IMR-90 (cell line): ENCODE measurements at regions not wholly inside any gene's neighbourhood (a gene's known extent, or its start where the extent isn't known, plus 50 kb on each side); places are given as distances from the start of the nearest gene placed in this dataset.

Experiments used
- ATAC-seq: fragments of 200-7000 bp; cut with Tn5 transposase; 2 replicates; pipeline ENCODE4 v1.9.1; 2020; ENCODE audit warnings: low read depth, mild to moderate bottlenecking, moderate library complexity
- BruUV-seq: library from RNA; stranded (reverse); fragments of 400-500 nt; replicated peaks from 2 replicates; lab custom pipeline; 2021; lab: Mats Ljungman, UMichigan
- CTCF ChIA-PET: fragments of 300-600 bp; formaldehyde crosslinking; extraction: SDS; loops from one replicate; lab custom pipeline; 2021; ENCODE audit warnings: antibody characterized with exemption; lab: Yijun Ruan, JAX
- POLR2A ChIA-PET: fragments of 300-600 bp; sonication (Branson Sonifier 250); formaldehyde crosslinking; loops from one replicate; lab custom pipeline; 2022; ENCODE audit warnings: antibody characterized with exemption; ENCODE audit not compliant: unreplicated experiment; lab: Charles Lee
- DNase-seq: peaks from one replicate; pipeline ENCODE4 v3.0.0; 2013
- H2AFZ ChIP-seq: replicated peaks from 2 replicates; pipeline ENCODE3; 2013; ENCODE audit warnings: low read length, mild to moderate bottlenecking; ENCODE audit not compliant: poor library complexity
- H2AK5ac ChIP-seq: 2 replicates; pipeline ENCODE4 v1.6.1; 2013; ENCODE audit warnings: low read depth, low read length, inconsistent platforms
- H2AK9ac ChIP-seq: replicated peaks from 2 replicates; pipeline ENCODE3; 2013; ENCODE audit warnings: mild to moderate bottlenecking, low read depth, low read length, moderate library complexity; ENCODE audit not compliant: poor library complexity
- H2BK120ac ChIP-seq: 2 replicates; pipeline ENCODE4 v1.6.1; 2013; ENCODE audit warnings: low read depth, low read length, inconsistent platforms
- H2BK15ac ChIP-seq: 3 replicates; pipeline ENCODE4 v1.6.1; 2013; ENCODE audit warnings: low read depth, low read length, inconsistent platforms
- H2BK20ac ChIP-seq: 2 replicates; pipeline ENCODE4 v1.6.1; 2013; ENCODE audit warnings: low read depth, mild to moderate bottlenecking, inconsistent platforms, low read length, moderate library complexity
- H2BK5ac ChIP-seq: 2 replicates; pipeline ENCODE4 v1.6.1; 2013; ENCODE audit warnings: mild to moderate bottlenecking, low read depth, low read length, inconsistent platforms; ENCODE audit not compliant: poor library complexity, severe bottlenecking
- H3K14ac ChIP-seq: replicated peaks from 2 replicates; pipeline ENCODE4 v1.6.1; 2013; ENCODE audit warnings: low read depth, low read length, inconsistent platforms
- H3K18ac ChIP-seq: 2 replicates; pipeline ENCODE4 v1.6.1; 2013; ENCODE audit warnings: low read depth, low read length, control low read depth
- H3K23ac ChIP-seq: 2 replicates; pipeline ENCODE4 v1.6.1; 2013; ENCODE audit warnings: low read depth, low read length, inconsistent platforms
- H3K27ac ChIP-seq: 2 replicates; pipeline ENCODE4 v1.5.1; 2013; ENCODE audit warnings: mild to moderate bottlenecking, control low read depth, low read length; ENCODE audit not compliant: insufficient read depth
- H3K27me3 ChIP-seq: 2 replicates; pipeline ENCODE4 v1.6.1; 2013; ENCODE audit warnings: low read length; ENCODE audit not compliant: control insufficient read depth, insufficient read depth
- H3K36me3 ChIP-seq: 2 replicates; pipeline ENCODE4 v1.6.1; 2013; ENCODE audit warnings: low read length, mixed read lengths; ENCODE audit not compliant: control insufficient read depth, insufficient read depth
- H3K4ac ChIP-seq: 2 replicates; pipeline ENCODE4 v1.6.1; 2013; ENCODE audit warnings: low read depth, low read length, inconsistent platforms
- H3K4me1 ChIP-seq: 2 replicates; pipeline ENCODE4 v1.6.1; 2013; ENCODE audit warnings: low read length, mixed read lengths; ENCODE audit not compliant: control insufficient read depth, insufficient read depth
- H3K4me2 ChIP-seq: 2 replicates; pipeline ENCODE4 v1.6.1; 2013; ENCODE audit warnings: low read depth, mild to moderate bottlenecking, control low read depth, low read length, moderate library complexity
- H3K4me3 ChIP-seq: 2 replicates; pipeline ENCODE4 v1.5.1; 2013; ENCODE audit warnings: low read depth, mild to moderate bottlenecking, control low read depth, low read length, moderate library complexity; ENCODE audit not compliant: insufficient read depth
- H3K56ac ChIP-seq: 2 replicates; pipeline ENCODE4 v1.6.1; 2013; ENCODE audit warnings: low read length, inconsistent platforms; ENCODE audit not compliant: insufficient read depth; ENCODE audit errors: extremely low read depth
- H3K79me1 ChIP-seq, 2 experiments: 2 replicates each; pipeline ENCODE4 v1.6.1; 2013; ENCODE audit warnings: low read length in 2 of 2, inconsistent platforms in 1 of 2, low read depth in 1 of 2
- H3K9ac ChIP-seq: 2 replicates; pipeline ENCODE4 v1.6.1; 2013; ENCODE audit warnings: low read depth, low read length, control low read depth
- H3K9me1 ChIP-seq: 2 replicates; pipeline ENCODE4 v1.6.1; 2013; ENCODE audit warnings: low read length, inconsistent platforms; ENCODE audit not compliant: insufficient read depth
- H3K9me3 ChIP-seq: 2 replicates; pipeline ENCODE4 v1.6.1; 2013; ENCODE audit warnings: low read length; ENCODE audit not compliant: control insufficient read depth, insufficient read depth
- H4K20me1 ChIP-seq: 2 replicates; pipeline ENCODE4 v1.6.1; 2013; ENCODE audit warnings: low read length, inconsistent platforms; ENCODE audit not compliant: insufficient read depth
- H4K5ac ChIP-seq: 2 replicates; pipeline ENCODE4 v1.6.1; 2013; ENCODE audit warnings: mild to moderate bottlenecking, low read depth, low read length, control low read depth
- H4K8ac ChIP-seq, 2 experiments: 2 replicates each; pipeline ENCODE4 v1.6.1; 2013; ENCODE audit warnings: low read depth in 2 of 2, low read length in 2 of 2, control low read depth in 1 of 2, inconsistent platforms in 1 of 2
- H4K91ac ChIP-seq: 2 replicates; pipeline ENCODE4 v1.6.1; 2013; ENCODE audit warnings: low read depth, low read length, inconsistent platforms; ENCODE audit not compliant: insufficient read depth
- BHLHE40 ChIP-seq: fragments of 150-350 bp; IDR thresholded peaks from 2 replicates; pipeline ENCODE4 v1.6.1; 2016; ENCODE audit warnings: mild to moderate bottlenecking, low read depth, low read length
- FOS ChIP-seq: fragments of 150-350 bp; IDR thresholded peaks from 2 replicates; pipeline ENCODE4 v1.6.1; 2016; ENCODE audit warnings: low read depth, low read length
- MAFK ChIP-seq: IDR thresholded peaks from 2 replicates; pipeline ENCODE4 v1.6.1; 2012; ENCODE audit warnings: low read depth, low read length, improper control_type of control experiment
- MXI1 ChIP-seq: IDR thresholded peaks from 2 replicates; pipeline ENCODE4 v1.6.1; 2012; ENCODE audit warnings: low read depth, mild to moderate bottlenecking, low read length, moderate library complexity, borderline replicate concordance
- POLR2A ChIP-seq: IDR thresholded peaks from 2 replicates; pipeline ENCODE4 v1.6.1; 2012; ENCODE audit warnings: mild to moderate bottlenecking, low read depth, low read length
- RAD21 ChIP-seq: IDR thresholded peaks from 2 replicates; pipeline ENCODE4 v1.6.1; 2012; ENCODE audit warnings: low read length, improper control_type of control experiment
- RCOR1 ChIP-seq: IDR thresholded peaks from 2 replicates; pipeline ENCODE4 v1.6.1; 2012; ENCODE audit warnings: mild to moderate bottlenecking, low read length, improper control_type of control experiment; ENCODE audit not compliant: insufficient replicate concordance
- SMC3 ChIP-seq: fragments of 150-350 bp; IDR thresholded peaks from 2 replicates; pipeline ENCODE4 v1.6.1; 2016; ENCODE audit warnings: low read depth, mild to moderate bottlenecking, antibody characterized with exemption, low read length, moderate library complexity
- WGBS, 2 experiments: methylation state at CpG; one replicate each; pipeline versions ENCODE4 v1.1.5 to v1.1.7; 2013; ENCODE audit warnings: missing lambda C conversion rate in 2 of 2; ENCODE audit not compliant: insufficient read length in 1 of 2; ENCODE audit errors: extremely low coverage in 2 of 2; 5-methylcytosine and 5-hydroxymethylcytosine counted together
- dilution Hi-C: fragments of 300-500 bp; cut with HindIII; formaldehyde crosslinking; loops from one replicate; pipeline ENCODE4 v1.14.3; 2018; ENCODE audit warnings: low sequenced_read_pairs; ENCODE audit not compliant: unreplicated experiment
- in situ Hi-C: fragments of 300-500 bp; cut with MboI; formaldehyde crosslinking; loops from 3 replicates; pipeline ENCODE4 v1.14.3; 2019; ENCODE audit warnings: low sequenced_read_pairs, inconsistent platforms, mixed read lengths
- intact Hi-C: fragments of 100-400 bp; cut with micrococcal nuclease; formaldehyde crosslinking; loops from 2 replicates; pipeline ENCODE4 v1.10.0; 2022
- TF ChIP-seq, protein P1 (sequence below): conservative IDR thresholded peaks from 2 replicates; pipeline ENCODE4 v1.5.1; 2012; ENCODE audit warnings: mild to moderate bottlenecking, low read depth, low read length, improper control_type of control experiment
- TF ChIP-seq, protein P2 (sequence below): fragments of 150-350 bp; IDR thresholded peaks from 2 replicates; pipeline ENCODE4 v1.6.1; 2016; ENCODE audit warnings: low read depth, mild to moderate bottlenecking, low read length, moderate library complexity, borderline replicate concordance

DNA sequence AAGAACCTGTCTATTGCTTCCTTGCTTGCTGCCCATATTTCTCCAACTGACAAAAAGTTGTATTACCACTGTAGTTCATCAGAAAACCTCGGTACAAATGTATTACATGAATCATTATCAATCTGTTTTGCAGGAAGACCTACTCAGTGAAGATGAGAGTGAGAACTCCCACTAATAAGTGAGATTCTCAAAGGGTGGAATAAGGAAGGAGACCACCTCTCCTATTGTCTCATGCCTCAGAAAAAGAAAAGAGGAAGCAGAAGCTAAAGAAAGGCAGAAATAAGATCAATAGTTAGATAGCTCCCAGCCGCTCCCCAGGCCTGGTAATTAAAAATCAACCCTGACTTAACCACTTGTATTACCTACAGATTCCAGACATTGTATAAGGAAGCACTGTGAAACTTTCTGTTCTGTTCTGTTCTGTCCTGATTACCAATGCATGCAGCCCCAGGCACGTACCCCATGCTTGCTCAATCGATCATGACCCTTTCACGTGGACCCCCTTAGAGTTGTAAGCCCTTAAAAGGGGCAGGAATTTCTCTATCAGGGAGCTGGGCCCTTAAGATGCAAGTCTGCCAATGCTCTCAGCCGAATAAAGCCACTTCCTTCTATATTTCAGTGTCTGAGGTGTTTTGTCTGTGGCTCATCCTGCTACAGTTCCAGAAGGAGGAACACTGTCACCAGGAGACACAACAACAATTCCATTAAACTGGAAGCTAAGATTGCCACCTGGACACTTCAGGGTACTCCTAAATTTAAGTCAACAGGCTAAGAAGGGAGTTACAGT lies 152.5 kb upstream of the COX7C start:
- intact Hi-C loops (no loop called here), in situ Hi-C loops (no loop called here), dilution Hi-C loops (no loop called here)
- ATAC-seq = no peak
- no peak overlapping the region for H3K4ac ChIP-seq
- BruUV-seq = no TSS peak
- no peaks in the 10 kb centered on the region for H3K27me3 ChIP-seq
- no peak overlapping the region for H3K14ac ChIP-seq
- H3K27ac ChIP-seq = no peak overlapping the region
- H3K56ac ChIP-seq = no peak overlapping the region
- no peaks in the 10 kb centered on the region for H3K79me1 ChIP-seq
- H3K4me3 ChIP-seq = no peak overlapping the region
- H2AFZ ChIP-seq = no peak overlapping the region
- H3K18ac ChIP-seq = no peak overlapping the region
- no peak overlapping the region for H2BK15ac ChIP-seq
- H4K5ac ChIP-seq = no peak overlapping the region
- no peak for DNase-seq
- H2AK5ac ChIP-seq = no peak overlapping the region
- no CpG with 5 or more reads among the region's 6 CpGs for WGBS, 2 experiments
- no peaks in the 10 kb centered on the region for H3K9me1 ChIP-seq
- no peak overlapping the region for H4K91ac ChIP-seq
- H3K23ac ChIP-seq = no peak overlapping the region
- TF ChIP-seq BHLHE40 = no peak
- TF ChIP-seq MAFK = no peak
- no peak for TF ChIP-seq FOS
- TF ChIP-seq, protein P1, sequence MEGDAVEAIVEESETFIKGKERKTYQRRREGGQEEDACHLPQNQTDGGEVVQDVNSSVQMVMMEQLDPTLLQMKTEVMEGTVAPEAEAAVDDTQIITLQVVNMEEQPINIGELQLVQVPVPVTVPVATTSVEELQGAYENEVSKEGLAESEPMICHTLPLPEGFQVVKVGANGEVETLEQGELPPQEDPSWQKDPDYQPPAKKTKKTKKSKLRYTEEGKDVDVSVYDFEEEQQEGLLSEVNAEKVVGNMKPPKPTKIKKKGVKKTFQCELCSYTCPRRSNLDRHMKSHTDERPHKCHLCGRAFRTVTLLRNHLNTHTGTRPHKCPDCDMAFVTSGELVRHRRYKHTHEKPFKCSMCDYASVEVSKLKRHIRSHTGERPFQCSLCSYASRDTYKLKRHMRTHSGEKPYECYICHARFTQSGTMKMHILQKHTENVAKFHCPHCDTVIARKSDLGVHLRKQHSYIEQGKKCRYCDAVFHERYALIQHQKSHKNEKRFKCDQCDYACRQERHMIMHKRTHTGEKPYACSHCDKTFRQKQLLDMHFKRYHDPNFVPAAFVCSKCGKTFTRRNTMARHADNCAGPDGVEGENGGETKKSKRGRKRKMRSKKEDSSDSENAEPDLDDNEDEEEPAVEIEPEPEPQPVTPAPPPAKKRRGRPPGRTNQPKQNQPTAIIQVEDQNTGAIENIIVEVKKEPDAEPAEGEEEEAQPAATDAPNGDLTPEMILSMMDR = no peak
- TF ChIP-seq SMC3 = no peak
- TF ChIP-seq, protein P2, sequence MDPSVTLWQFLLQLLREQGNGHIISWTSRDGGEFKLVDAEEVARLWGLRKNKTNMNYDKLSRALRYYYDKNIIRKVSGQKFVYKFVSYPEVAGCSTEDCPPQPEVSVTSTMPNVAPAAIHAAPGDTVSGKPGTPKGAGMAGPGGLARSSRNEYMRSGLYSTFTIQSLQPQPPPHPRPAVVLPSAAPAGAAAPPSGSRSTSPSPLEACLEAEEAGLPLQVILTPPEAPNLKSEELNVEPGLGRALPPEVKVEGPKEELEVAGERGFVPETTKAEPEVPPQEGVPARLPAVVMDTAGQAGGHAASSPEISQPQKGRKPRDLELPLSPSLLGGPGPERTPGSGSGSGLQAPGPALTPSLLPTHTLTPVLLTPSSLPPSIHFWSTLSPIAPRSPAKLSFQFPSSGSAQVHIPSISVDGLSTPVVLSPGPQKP = no peak
- no peak for TF ChIP-seq MXI1
- TF ChIP-seq POLR2A = no peak
- TF ChIP-seq RAD21 = no peak
- TF ChIP-seq RCOR1 = no peak
- H2AK9ac ChIP-seq = no peak overlapping the region
- POLR2A ChIA-PET = no interaction called here
- no peaks in the 10 kb centered on the region for H3K4me1 ChIP-seq
- H4K8ac ChIP-seq = no peak overlapping the region
- no peak overlapping the region for H2BK5ac ChIP-seq
- CTCF ChIA-PET = no interaction called here
- no peaks in the 10 kb centered on the region for H3K36me3 ChIP-seq
- H3K9ac ChIP-seq = no peak overlapping the region
- H2BK120ac ChIP-seq = no peak overlapping the region
- no peak overlapping the region for H3K4me2 ChIP-seq
- peaks cover 11% of the 10 kb centered on the region; the same call in 1 of the 2 replicates for H3K9me3 ChIP-seq
- H4K20me1 ChIP-seq = no peaks in the 10 kb centered on the region
- H2BK20ac ChIP-seq = no peak overlapping the region
